ENCODE measurements at regions not wholly inside any gene's neighbourhood (a gene's known extent, or its start where the extent isn't known, plus 50 kb on each side); places are given as distances from the start of the nearest gene placed in this dataset.

GRCh38 chr9:84070590-84070989, 90.0 kb downstream of the RMI1 start:
- Mint-ChIP-seq H3K36me3 (peaks cover 5% of the 10 kb centered on the region; the same call in 1 of the 2 replicates), H3K27me3 (ENCODE audit: low read depth) (no peaks in the 10 kb centered on the region; the same call in 1 of the 2 replicates), H3K4me1 (no peaks in the 10 kb centered on the region), H3K4me3 (no peak overlapping the region), H3K9me3 (peaks cover 21% of the 10 kb centered on the region), H3K27ac (no peak overlapping the region)
- TF ChIP-seq MYBL2 (CRISPR knock-in tag; IDR thresholded peaks at IDR 0.05): no peak
- no peak for TF ChIP-seq GTF2I (CRISPR knock-in tag; conservative IDR thresholded peaks at IDR 0.05)
- TF ChIP-seq CBFB (CRISPR knock-in tag; IDR thresholded peaks at IDR 0.05; ENCODE audit: low read depth): no peak
- TF ChIP-seq CREB1 (CRISPR knock-in tag; IDR thresholded peaks at IDR 0.05): no peak
- TF ChIP-seq ZNF423 (CRISPR knock-in tag; IDR thresholded peaks at IDR 0.05): no peak
- TF ChIP-seq USF1 (CRISPR knock-in tag; IDR thresholded peaks at IDR 0.05): no peak
- no peak for TF ChIP-seq ZNF232 (CRISPR knock-in tag; IDR thresholded peaks at IDR 0.05)
- no peak for TF ChIP-seq ETV6 (CRISPR knock-in tag; IDR thresholded peaks at IDR 0.05)
- no peak for TF ChIP-seq FOXP1 (CRISPR knock-in tag; IDR thresholded peaks at IDR 0.05; ENCODE audit: borderline replicate concordance)
- TF ChIP-seq TP53 (CRISPR knock-in tag; IDR thresholded peaks at IDR 0.05): no peak
- TF ChIP-seq ZNF512 (CRISPR knock-in tag; IDR thresholded peaks at IDR 0.05; ENCODE audit: borderline replicate concordance): no peak
- no peak for TF ChIP-seq ATF6 (CRISPR knock-in tag; IDR thresholded peaks at IDR 0.05)
- POLR2A ChIA-PET: no interaction called here
- no peak for ATAC-seq
- no peak for DNase-seq (ENCODE audit: low spot score)
- CTCF ChIA-PET: no interaction called here

- ATAC-seq (no peak), DNase-seq (ENCODE audit: low spot score) (no peak)
- H3K27me3 Mint-ChIP-seq (ENCODE audit: low read depth): no peaks in the 10 kb centered on the region; the same call in 1 of the 2 replicates
- no peak for TF ChIP-seq MAX (CRISPR knock-in tag; IDR thresholded peaks at IDR 0.05)
- TF ChIP-seq EMX1 (CRISPR knock-in tag; IDR thresholded peaks at IDR 0.05): no peak
- TF ChIP-seq ATF2 (CRISPR knock-in tag; IDR thresholded peaks at IDR 0.05; ENCODE audit: borderline replicate concordance, low read depth): no peak
- TF ChIP-seq IRF2 (CRISPR knock-in tag; IDR thresholded peaks at IDR 0.05; ENCODE audit: borderline replicate concordance, low read depth): no peak
- TF ChIP-seq STAT6 (CRISPR knock-in tag; conservative IDR thresholded peaks at IDR 0.05; ENCODE audit: low read depth): no peak
- no peak for TF ChIP-seq NR3C1 (CRISPR knock-in tag; conservative IDR thresholded peaks at IDR 0.05; ENCODE audit: low read depth)
- TF ChIP-seq NR1H2 (CRISPR knock-in tag; IDR thresholded peaks at IDR 0.05): no peak
- no peak for TF ChIP-seq JUN (CRISPR knock-in tag; IDR thresholded peaks at IDR 0.05)
- POLR2A ChIA-PET: no interaction called here
- no peak overlapping the region for H3K4me3 Mint-ChIP-seq
- H3K9me3 Mint-ChIP-seq: peaks cover 28% of the 10 kb centered on the region
- CTCF ChIA-PET: no interaction called here
- H3K27ac Mint-ChIP-seq: no peak overlapping the region
- peaks cover 5% of the 10 kb centered on the region; the same call in 1 of the 2 replicates for H3K36me3 Mint-ChIP-seq
- H3K4me1 Mint-ChIP-seq: no peaks in the 10 kb centered on the region
These were observed 92.1 kb downstream of the RMI1 start for GRCh38 chr9:84072621-84073180.
